ENCODE measurements at regions not wholly inside any gene's neighbourhood (a gene's known extent, or its start where the extent isn't known, plus 50 kb on each side); places are given as distances from the start of the nearest gene placed in this dataset.
"Not testable (repeated sequence)": the region's sequence is repeated elsewhere in the genome, so short reads cannot be mapped to it uniquely, and the experiment has no call there.

DNA sequence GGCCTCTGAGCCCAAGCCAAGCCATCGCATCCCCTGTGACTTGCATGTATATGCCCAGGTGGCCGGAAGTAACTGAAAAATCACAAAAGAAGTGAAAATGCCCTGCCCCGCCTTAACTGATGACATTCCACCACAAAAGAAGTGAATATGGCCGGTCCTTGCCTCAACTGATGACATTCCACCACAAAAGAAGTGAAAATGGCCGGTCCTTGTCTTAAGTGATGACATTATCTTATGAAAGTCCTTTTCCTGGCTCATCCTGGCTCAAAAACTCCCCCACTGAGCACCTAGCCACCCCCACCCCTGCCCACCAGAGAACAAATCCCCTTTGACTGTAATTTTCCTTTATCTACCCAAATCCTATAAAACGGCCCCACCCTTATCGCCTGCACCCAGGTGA is 712.7 kb upstream of the PABPC4L start:
- TF ChIP-seq EZH2 (IDR thresholded peaks at IDR 0.05); FOXP2 (optimal IDR thresholded peaks at IDR 0.05; ENCODE audit: control extremely low read depth, extremely low read length, insufficient read depth): not testable (repeated sequence)

Measured in SK-N-MC (cell line).